OCI-LY7 (cell line): ENCODE measurements at regions not wholly inside any gene's neighbourhood (a gene's known extent, or its start where the extent isn't known, plus 50 kb on each side); places are given as distances from the start of the nearest gene placed in this dataset.

ENCODE experiments used
- CTCF ChIP-seq: fragments of 200-600 bp; sonication (generic); conservative IDR thresholded peaks from 2 replicates; pipeline ENCODE4 v1.5.1; 2014; ENCODE audit warnings: mild to moderate bottlenecking, antibody characterized with exemption, low read length, moderate library complexity, mixed read lengths
- EZH2phosphoT487 ChIP-seq: fragments of 200-600 bp; sonication (generic); IDR thresholded peaks from 2 replicates; pipeline ENCODE4 v1.6.1; 2018; ENCODE audit warnings: low read depth, borderline replicate concordance, mild to moderate bottlenecking, mixed run types, antibody characterized with exemption, low read length, moderate library complexity, mixed read lengths

- TF ChIP-seq CTCF (no peak), EZH2phosphoT487 (no peak)
Observed at GRCh38 chr20:22802296-22802695, 217.9 kb upstream of the FOXA2 start.
